Neural cell (in vitro differentiated cells): ENCODE measurements at regions not wholly inside any gene's neighbourhood (a gene's known extent, or its start where the extent isn't known, plus 50 kb on each side); places are given as distances from the start of the nearest gene placed in this dataset.

Source experiments
- H2AFZ ChIP-seq: fragments of 200-600, 300-800 bp; sonication (generic), shearing (Covaris generic); 2 replicates; pipeline ENCODE4 v1.6.0; 2014; ENCODE audit warnings: low read depth, mild to moderate bottlenecking, antibody characterized with exemption, low read length, moderate library complexity
- H3F3A ChIP-seq: fragments of 200-600 bp; shearing (Covaris generic); 2 replicates; pipeline ENCODE4 v1.6.1; 2016; ENCODE audit warnings: mild to moderate bottlenecking, moderate library complexity, mixed read lengths, antibody characterized with exemption, low read length; ENCODE audit not compliant: insufficient read depth, poor library complexity, severe bottlenecking
- H3K27ac ChIP-seq: fragments of 200-600, 300-800 bp; sonication (generic), shearing (Covaris generic); 2 replicates; pipeline ENCODE4 v1.5.1; 2014; ENCODE audit warnings: mild to moderate bottlenecking, low read length, moderate library complexity
- H3K27me3 ChIP-seq: fragments of 300-800, 200-600 bp; sonication (generic), shearing (Covaris generic); 2 replicates; pipeline ENCODE4 v1.6.0; 2014; ENCODE audit warnings: mild to moderate bottlenecking, low read depth, low read length, moderate library complexity; ENCODE audit not compliant: insufficient read depth
- H3K36me3 ChIP-seq: fragments of 300-800, 200-600 bp; sonication (generic), shearing (Covaris generic); 2 replicates; pipeline ENCODE4 v1.5.1; 2014; ENCODE audit warnings: mild to moderate bottlenecking, antibody characterized with exemption, low read length, moderate library complexity; ENCODE audit not compliant: insufficient read depth
- H3K4me2 ChIP-seq: fragments of 300-800, 200-600 bp; sonication (generic), shearing (Covaris generic); 2 replicates; pipeline ENCODE4 v1.6.0; 2014; ENCODE audit warnings: mild to moderate bottlenecking, low read length
- H3K4me3 ChIP-seq: fragments of 300-800, 200-600 bp; sonication (generic), shearing (Covaris generic); 2 replicates; pipeline ENCODE4 v1.5.1; 2014; ENCODE audit warnings: mild to moderate bottlenecking, low read length, moderate library complexity
- H3K79me2 ChIP-seq: fragments of 200-600 bp; shearing (Covaris generic); replicated peaks from 2 replicates; pipeline ENCODE4 v1.6.0; 2014; ENCODE audit warnings: mild to moderate bottlenecking, low read length, moderate library complexity; ENCODE audit not compliant: insufficient read depth
- H3K9ac ChIP-seq: fragments of 300-800, 200-600 bp; sonication (generic), shearing (Covaris generic); 2 replicates; pipeline ENCODE4 v1.6.1; 2016; ENCODE audit warnings: mild to moderate bottlenecking, low read length, mixed read lengths
- H3K9me2 ChIP-seq: fragments of 200-600 bp; shearing (Covaris generic); 2 replicates; pipeline ENCODE4 v1.6.1; 2016; ENCODE audit warnings: mild to moderate bottlenecking, low read length, mixed read lengths; ENCODE audit not compliant: insufficient read depth
- H3K9me3 ChIP-seq: fragments of 200-600, 300-800 bp; sonication (generic), shearing (Covaris generic); 2 replicates; pipeline ENCODE4 v1.6.1; 2016; ENCODE audit warnings: mild to moderate bottlenecking, mixed run types, low read length, moderate library complexity, mixed read lengths
- H4K20me1 ChIP-seq: fragments of 200-600 bp; shearing (Covaris generic); 2 replicates; pipeline ENCODE4 v1.6.1; 2016; ENCODE audit warnings: mild to moderate bottlenecking, mixed run types; ENCODE audit not compliant: insufficient read depth
- CTCF ChIP-seq: fragments of 450-650 bp; IDR thresholded peaks from 2 replicates; pipeline ENCODE4 v1.5.1; 2014; ENCODE audit warnings: antibody characterized with exemption, mild to moderate bottlenecking, moderate library complexity; ENCODE audit not compliant: poor library complexity, severe bottlenecking
- EP300 ChIP-seq: fragments of 450-650 bp; conservative IDR thresholded peaks from 2 replicates; pipeline ENCODE4 v1.6.1; 2014; ENCODE audit warnings: antibody characterized with exemption, mild to moderate bottlenecking, moderate library complexity; ENCODE audit not compliant: poor library complexity, severe bottlenecking
- EZH2 ChIP-seq: fragments of 200-600, 300-800 bp; shearing (Covaris generic), sonication (generic); IDR thresholded peaks from 2 replicates; pipeline ENCODE4 v1.6.1; 2014; ENCODE audit warnings: antibody characterized with exemption, low read length, borderline replicate concordance, mild to moderate bottlenecking; ENCODE audit not compliant: insufficient read depth, poor library complexity, severe bottlenecking
- MXI1 ChIP-seq: fragments of 450-650 bp; conservative IDR thresholded peaks from 2 replicates; pipeline ENCODE4 v1.6.1; 2014; ENCODE audit warnings: antibody characterized with exemption, mild to moderate bottlenecking; ENCODE audit not compliant: poor library complexity, severe bottlenecking
- POLR2AphosphoS5 ChIP-seq: IDR thresholded peaks from 2 replicates; pipeline ENCODE4 v1.6.1; 2012
- RAD21 ChIP-seq: fragments of 450-650 bp; conservative IDR thresholded peaks from 2 replicates; pipeline ENCODE4 v1.6.1; 2014; ENCODE audit warnings: antibody characterized with exemption, mild to moderate bottlenecking, moderate library complexity
- REST ChIP-seq: IDR thresholded peaks from 2 replicates; pipeline ENCODE4 v1.6.1; 2012; ENCODE audit warnings: borderline replicate concordance
- SMC3 ChIP-seq: fragments of 450-650 bp; conservative IDR thresholded peaks from 2 replicates; pipeline ENCODE4 v1.6.1; 2014; ENCODE audit warnings: antibody characterized with exemption, mild to moderate bottlenecking, moderate library complexity; ENCODE audit not compliant: poor library complexity
- TAF1 ChIP-seq: IDR thresholded peaks from 2 replicates; pipeline ENCODE4 v1.6.1; 2012; ENCODE audit warnings: low read depth

- H3K9ac ChIP-seq, result no peak overlapping the region
- no peaks in the 10 kb centered on the region for H3K9me3 ChIP-seq
- no peak overlapping the region for H3K4me3 ChIP-seq
- H2AFZ ChIP-seq, result no peak overlapping the region
- no peaks in the 10 kb centered on the region for H3K79me2 ChIP-seq
- H3K9me2 ChIP-seq, result no peaks in the 10 kb centered on the region
- TF ChIP-seq REST, result no peak
- TF ChIP-seq EZH2, result no peak
- TF ChIP-seq CTCF, result no peak
- no peak for TF ChIP-seq POLR2AphosphoS5
- TF ChIP-seq TAF1, result no peak
- TF ChIP-seq EP300, result no peak
- TF ChIP-seq RAD21, result no peak
- TF ChIP-seq SMC3, result no peak
- TF ChIP-seq MXI1, result no peak
- no peak overlapping the region for H3K4me2 ChIP-seq
- no peak overlapping the region for H3K27ac ChIP-seq
- no peaks in the 10 kb centered on the region for H4K20me1 ChIP-seq
- no peaks in the 10 kb centered on the region for H3F3A ChIP-seq
- H3K36me3 ChIP-seq, result no peaks in the 10 kb centered on the region
- no peaks in the 10 kb centered on the region for H3K27me3 ChIP-seq
These were observed 301.4 kb downstream of the OTOL1 start for GRCh38 chr3:161798016-161798415.

- no peaks in the 10 kb centered on the region for H4K20me1 ChIP-seq
- H3K36me3 ChIP-seq, result no peaks in the 10 kb centered on the region
- no peak overlapping the region for H3K27ac ChIP-seq
- no peaks in the 10 kb centered on the region for H3F3A ChIP-seq
- no peaks in the 10 kb centered on the region for H3K9me2 ChIP-seq
- H3K4me3 ChIP-seq, result no peak overlapping the region
- H2AFZ ChIP-seq, result no peak overlapping the region
- H3K79me2 ChIP-seq, result no peaks in the 10 kb centered on the region
- H3K9me3 ChIP-seq, result no peaks in the 10 kb centered on the region
- H3K9ac ChIP-seq, result no peak overlapping the region
- no peaks in the 10 kb centered on the region for H3K27me3 ChIP-seq
- TF ChIP-seq EP300, result no peak
- no peak for TF ChIP-seq EZH2
- TF ChIP-seq TAF1, result no peak
- TF ChIP-seq MXI1, result no peak
- TF ChIP-seq REST, result no peak
- no peak for TF ChIP-seq SMC3
- no peak for TF ChIP-seq POLR2AphosphoS5
- no peak for TF ChIP-seq RAD21
- TF ChIP-seq CTCF, result no peak
- no peak overlapping the region for H3K4me2 ChIP-seq
These were observed 304.5 kb downstream of the OTOL1 start for GRCh38 chr3:161800985-161801559.
